SIG-M5 treated with dmso at 0.1 percent for 504 hours (cell line): ENCODE measurements at regions not wholly inside any gene's neighbourhood (a gene's known extent, or its start where the extent isn't known, plus 50 kb on each side); places are given as distances from the start of the nearest gene placed in this dataset.

Experiments
- DNase-seq: peaks from one replicate; lab custom pipeline; 2025; ENCODE audit not compliant: unreplicated experiment; lab: John Stamatoyannopoulos, UW

DNA sequence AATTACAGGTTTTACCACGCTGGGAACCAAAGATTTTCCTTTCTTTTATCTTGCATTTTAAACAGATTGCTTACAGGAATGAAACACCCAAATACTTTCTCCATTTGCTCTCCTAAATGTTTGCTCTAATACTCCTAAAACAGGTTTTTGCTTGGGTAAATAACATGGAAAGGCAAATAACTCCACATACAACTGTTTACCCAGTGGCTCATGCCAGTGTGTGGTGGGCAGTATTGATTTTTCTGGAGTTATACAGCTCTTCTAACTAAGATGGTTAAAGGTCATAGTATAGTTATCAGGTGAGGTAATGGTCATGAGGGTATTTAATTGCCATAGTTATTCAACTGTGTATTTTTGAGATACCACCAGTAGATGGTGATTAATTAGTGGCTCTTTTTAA is 61.2 kb upstream of the RAB27B start:
- DNase-seq: peak; percentile 21

DNA sequence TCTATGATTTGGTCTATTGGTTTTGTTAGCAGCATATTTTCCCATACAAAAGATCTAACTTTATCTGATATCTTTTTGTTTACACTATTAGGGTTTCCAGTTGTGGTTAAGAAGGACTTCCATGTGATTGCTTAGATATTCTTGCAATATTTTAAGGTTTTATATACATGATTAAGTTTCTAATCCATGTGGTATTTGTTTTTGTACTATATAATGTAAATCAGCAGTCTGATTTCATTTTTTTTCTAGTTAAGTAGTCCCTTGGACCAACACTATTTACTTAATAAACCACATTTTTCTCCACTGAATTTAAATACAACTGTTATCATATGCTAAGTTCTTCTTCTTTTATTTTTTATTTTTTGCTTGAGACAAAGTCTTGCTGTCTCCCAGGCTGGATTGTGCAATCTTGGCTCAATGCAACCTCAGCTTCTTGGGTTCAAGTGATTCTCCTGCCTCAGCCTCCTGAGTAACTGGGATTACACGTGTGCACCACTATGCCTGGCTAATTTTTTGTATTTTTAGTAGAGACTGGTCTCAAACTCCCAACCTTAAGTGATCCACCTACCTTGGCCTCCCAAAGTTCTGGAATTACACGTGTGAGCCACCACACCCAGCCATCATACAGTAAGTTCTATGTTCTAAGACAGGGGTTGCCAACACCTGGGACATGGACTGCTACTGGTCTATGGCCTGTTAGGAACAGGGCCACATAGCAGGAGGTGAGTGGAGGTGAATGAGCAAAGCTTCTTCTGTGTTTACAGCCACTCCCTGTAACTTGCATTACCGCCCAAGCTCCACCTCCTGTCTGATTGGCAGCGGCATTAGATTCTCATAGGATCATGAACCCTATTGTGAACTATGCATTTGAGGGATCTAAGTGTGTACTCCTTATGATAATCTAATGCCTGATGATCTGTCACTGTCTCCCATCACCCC is 58.5 kb upstream of the RAB27B start:
- no peak for DNase-seq

DNA sequence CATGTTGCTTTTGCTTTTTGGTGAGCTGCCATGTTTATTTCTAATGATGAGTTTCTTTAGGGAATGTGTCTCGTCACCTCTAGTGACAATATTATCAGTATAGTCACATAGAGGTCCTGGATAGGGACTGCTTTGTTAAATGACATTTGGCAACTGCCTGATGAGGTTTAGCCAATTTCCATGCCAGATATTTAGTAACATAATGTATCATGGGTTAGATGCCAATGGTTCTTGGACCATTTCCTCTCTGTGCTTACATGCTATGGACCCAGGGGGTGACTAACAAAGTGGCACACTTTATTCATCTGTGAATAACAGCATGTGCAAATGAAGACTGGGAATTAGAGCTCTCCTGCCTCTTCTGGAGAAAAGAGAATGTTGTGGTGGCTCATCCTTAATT is 56.2 kb upstream of the RAB27B start:
- no peak for DNase-seq

DNA sequence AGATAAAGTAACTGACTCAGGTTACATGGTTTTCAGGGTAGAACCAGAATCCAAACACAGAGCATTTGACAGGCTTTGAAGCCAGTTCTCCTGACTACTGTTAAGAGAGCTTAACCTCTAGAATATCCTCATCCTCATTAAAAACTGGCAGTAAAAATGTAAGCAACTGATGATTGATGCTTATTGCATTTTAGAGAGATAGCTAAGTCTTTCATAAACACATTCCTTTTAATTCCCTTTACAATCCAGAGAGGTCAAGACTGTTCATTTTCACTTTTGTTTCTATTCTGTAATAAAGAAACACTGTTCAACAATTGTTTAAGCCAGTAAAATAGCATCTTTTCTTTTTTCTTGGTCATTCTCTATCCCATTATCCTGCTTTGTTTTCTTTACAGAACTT is 53.9 kb upstream of the RAB27B start:
- DNase-seq: no peak

DNA sequence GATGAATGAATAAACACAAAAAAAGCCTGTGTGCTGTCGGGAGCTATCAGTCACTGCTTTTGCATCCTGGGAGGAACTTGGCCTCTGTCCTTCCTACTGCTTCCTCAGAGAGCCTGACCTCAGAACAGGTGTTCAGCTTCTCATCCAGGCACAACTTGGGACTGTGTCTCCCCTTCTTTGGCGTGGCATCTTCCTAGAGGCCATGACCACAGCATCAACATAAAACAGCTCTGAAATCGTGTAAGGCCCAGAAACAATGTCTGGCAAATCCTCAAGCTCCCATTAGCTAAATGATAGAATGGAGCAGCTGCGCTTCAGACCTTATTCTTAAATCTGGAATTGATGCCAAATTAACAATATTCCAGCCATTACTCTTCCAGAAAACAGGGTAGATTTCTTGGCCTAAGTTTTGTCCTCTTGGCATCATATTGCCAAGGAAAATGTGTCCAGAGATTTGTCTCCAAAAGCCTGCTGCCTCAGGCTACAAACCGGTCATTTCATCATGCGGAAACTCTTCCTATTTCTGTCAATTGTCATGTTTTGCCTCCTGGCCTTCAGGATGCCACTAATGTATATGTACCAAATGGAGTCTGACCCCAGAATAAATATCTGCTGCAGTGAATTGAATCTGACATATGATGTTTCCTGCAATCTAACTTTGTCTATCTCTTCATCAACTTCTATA is 53.2 kb upstream of the RAB27B start:
- DNase-seq: no peak

DNA sequence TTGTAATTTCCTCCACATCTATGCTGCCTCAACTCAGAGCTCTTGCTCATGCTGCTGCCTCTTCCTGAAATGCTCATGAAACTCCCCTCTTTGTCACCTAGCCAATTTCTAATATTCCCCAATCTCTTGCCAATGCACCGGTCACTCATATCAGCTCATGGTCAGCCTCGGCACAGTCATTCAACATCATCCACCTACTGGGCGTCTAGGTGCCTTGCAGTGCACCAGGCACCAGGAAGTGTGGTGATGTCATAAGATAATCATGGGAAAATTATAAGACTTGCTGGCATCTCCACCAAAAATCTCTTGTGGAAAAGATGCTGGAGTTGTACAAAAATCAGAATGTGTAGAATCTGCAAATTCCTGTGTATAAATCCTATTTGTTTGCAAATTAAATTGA is 52.6 kb upstream of the RAB27B start:
- DNase-seq: no peak

DNA sequence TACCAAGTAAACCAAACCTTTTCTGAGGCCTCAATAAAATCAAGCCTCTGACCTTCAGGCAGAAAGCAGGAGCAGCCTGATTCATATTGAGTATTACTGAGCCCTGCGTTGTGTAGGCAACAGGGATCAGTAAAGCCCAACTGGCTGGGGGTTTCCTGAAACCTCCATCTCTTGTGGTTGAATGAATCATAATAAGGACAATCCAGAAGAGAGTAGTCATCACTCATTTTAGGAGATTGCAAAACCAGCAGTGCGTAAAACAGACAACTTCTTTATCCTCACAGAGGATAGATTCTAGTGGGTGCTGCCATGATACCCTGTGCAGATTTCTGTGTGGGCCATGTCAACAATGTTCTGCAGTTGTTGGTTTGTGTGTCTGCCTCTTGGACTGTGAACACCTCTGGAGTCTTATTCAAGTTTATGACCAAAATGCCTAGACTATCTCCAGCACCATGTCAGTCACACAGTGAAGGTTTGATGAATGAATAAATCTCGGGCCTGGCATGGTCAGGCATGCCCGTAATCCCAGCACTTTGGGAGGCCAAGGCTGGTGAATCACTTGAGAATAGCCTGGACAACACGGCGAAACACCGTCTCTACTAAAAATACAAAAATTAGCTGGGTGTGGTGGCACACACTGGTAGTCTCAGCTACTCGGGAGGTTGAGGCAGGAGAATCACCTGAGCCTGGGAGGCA is 51.8 kb upstream of the RAB27B start:
- DNase-seq: peak; percentile 63

DNA sequence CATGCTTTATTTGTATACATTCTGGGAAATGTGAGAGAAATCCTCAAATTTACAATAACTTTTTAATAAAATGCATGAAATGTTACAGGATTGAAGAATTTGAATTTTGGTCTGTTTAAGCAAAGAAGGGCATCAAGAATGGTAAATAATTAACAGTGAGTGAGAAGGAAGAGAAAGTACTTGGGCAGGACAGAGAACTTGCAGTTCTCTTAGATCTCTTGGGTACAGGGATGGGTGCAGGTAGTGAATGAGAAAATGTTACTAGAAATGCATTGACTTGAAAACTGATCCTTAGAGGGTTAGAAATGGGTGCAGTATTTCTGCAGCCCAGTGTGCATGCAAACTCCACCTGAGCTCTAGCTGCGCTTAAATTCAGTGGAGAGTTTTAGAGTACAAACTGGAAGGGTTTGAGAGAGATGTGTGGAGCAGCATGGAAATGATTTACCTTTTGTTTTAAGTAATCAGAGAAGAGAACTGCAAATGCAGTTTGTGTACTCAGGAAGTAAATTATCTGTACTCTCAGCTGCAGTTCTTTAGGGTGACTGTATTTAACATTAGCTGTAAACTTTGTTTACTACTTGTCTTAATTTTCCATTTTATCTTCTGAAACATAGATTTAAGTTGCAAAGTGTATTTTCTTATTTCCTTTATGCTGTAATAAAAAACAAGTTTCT is 51.0 kb upstream of the RAB27B start:
- DNase-seq: no peak

DNA sequence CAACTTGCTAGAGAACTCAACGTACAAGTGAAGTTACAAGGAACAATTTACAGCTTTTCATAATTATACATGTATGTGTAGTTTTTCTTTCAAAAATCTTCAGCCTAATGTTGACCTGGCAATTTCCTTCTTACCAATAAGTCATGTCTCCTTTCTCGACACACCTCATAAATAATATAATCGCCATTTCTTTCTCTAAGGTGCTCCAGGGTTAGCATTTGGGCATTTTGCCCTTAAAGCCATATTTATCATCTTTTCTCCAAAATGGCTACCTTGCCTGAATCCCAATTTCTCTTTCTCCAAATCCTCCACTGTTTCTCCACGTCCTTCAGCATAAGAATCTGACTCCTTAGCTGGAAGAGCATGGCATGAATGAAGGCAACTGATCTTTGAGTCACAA is 50.3 kb upstream of the RAB27B start:
- no peak for DNase-seq
